ENCODE measurements at regions not wholly inside any gene's neighbourhood (a gene's known extent, or its start where the extent isn't known, plus 50 kb on each side); places are given as distances from the start of the nearest gene placed in this dataset.
A peak's percentile ranks its signal among the peaks of the same experiment; 100 is the strongest.

- no peak overlapping the region for H3K4me3 Mint-ChIP-seq
- no peak for ATAC-seq
- H3K27me3 Mint-ChIP-seq, result peaks cover 23% of the 10 kb centered on the region
- no peak overlapping the region for H3K27ac Mint-ChIP-seq
- H3K4me1 Mint-ChIP-seq, result no peaks in the 10 kb centered on the region
- no peaks in the 10 kb centered on the region for H3K9me3 Mint-ChIP-seq
- no peaks in the 10 kb centered on the region for H3K36me3 Mint-ChIP-seq
These were observed 93.2 kb upstream of the ARL4C start for GRCh38 chr2:234590076-234590475.

- Mint-ChIP-seq H3K4me3 (no peak overlapping the region), H3K27me3 (peaks cover 31% of the 10 kb centered on the region), H3K9me3 (no peaks in the 10 kb centered on the region), H3K36me3 (no peaks in the 10 kb centered on the region), H3K27ac (no peak overlapping the region), H3K4me1 (peaks cover 1% of the 10 kb centered on the region)
- no peak for ATAC-seq
These were observed 91.2 kb upstream of the ARL4C start for GRCh38 chr2:234588054-234588430.

GRCh38 chr2:234587341-234588053 lies 90.6 kb upstream of the ARL4C start:
- ATAC-seq, result no peak
- peaks cover 7% of the 10 kb centered on the region for H3K4me1 Mint-ChIP-seq
- no peaks in the 10 kb centered on the region for H3K36me3 Mint-ChIP-seq
- H3K27me3 Mint-ChIP-seq, result peaks cover 31% of the 10 kb centered on the region
- H3K9me3 Mint-ChIP-seq, result no peaks in the 10 kb centered on the region
- no peak overlapping the region for H3K27ac Mint-ChIP-seq
- H3K4me3 Mint-ChIP-seq, result no peak overlapping the region

- Mint-ChIP-seq H3K27ac (no peak overlapping the region), H3K4me1 (peaks cover 17% of the 10 kb centered on the region), H3K27me3 (peaks cover 18% of the 10 kb centered on the region), H3K4me3 (no peak overlapping the region), H3K9me3 (no peaks in the 10 kb centered on the region), H3K36me3 (no peaks in the 10 kb centered on the region)
- no peak for ATAC-seq
These were observed 86.5 kb upstream of the ARL4C start for GRCh38 chr2:234583331-234583730.

- no peak overlapping the region for H3K27ac Mint-ChIP-seq
- H3K36me3 Mint-ChIP-seq, result no peaks in the 10 kb centered on the region
- H3K4me1 Mint-ChIP-seq, result peaks cover 24% of the 10 kb centered on the region
- no peak overlapping the region for H3K4me3 Mint-ChIP-seq
- no peak for ATAC-seq
- no peaks in the 10 kb centered on the region for H3K9me3 Mint-ChIP-seq
- peaks cover 11% of the 10 kb centered on the region for H3K27me3 Mint-ChIP-seq
These were observed 83.8 kb upstream of the ARL4C start for GRCh38 chr2:234580686-234581085.

GRCh38 chr2:234579231-234579962 lies 82.5 kb upstream of the ARL4C start:
- peak overlapping the region; percentile 6 for H3K27ac Mint-ChIP-seq
- peaks cover 28% of the 10 kb centered on the region for H3K4me1 Mint-ChIP-seq
- no peak overlapping the region for H3K4me3 Mint-ChIP-seq
- peak; percentile 66 for ATAC-seq
- no peaks in the 10 kb centered on the region for H3K36me3 Mint-ChIP-seq
- peaks cover 3% of the 10 kb centered on the region for H3K27me3 Mint-ChIP-seq
- no peaks in the 10 kb centered on the region for H3K9me3 Mint-ChIP-seq

GRCh38 chr2:234578389-234578788 lies 81.5 kb upstream of the ARL4C start:
- Mint-ChIP-seq H3K9me3 (no peaks in the 10 kb centered on the region), H3K4me3 (no peak overlapping the region), H3K36me3 (no peaks in the 10 kb centered on the region), H3K27ac (no peak overlapping the region), H3K4me1 (peaks cover 33% of the 10 kb centered on the region), H3K27me3 (no peaks in the 10 kb centered on the region)
- no peak for ATAC-seq

GRCh38 chr2:234577191-234577590 lies 80.3 kb upstream of the ARL4C start:
- ATAC-seq, result peak; percentile 44
- no peak overlapping the region for H3K4me3 Mint-ChIP-seq

GRCh38 chr2:234571620-234572407 lies 74.9 kb upstream of the ARL4C start:
- H3K4me1 Mint-ChIP-seq, result peaks cover 66% of the 10 kb centered on the region
- peak; percentile 97 for ATAC-seq
- peak overlapping the region; percentile 81 for H3K27ac Mint-ChIP-seq
- H3K9me3 Mint-ChIP-seq, result no peaks in the 10 kb centered on the region
- H3K27me3 Mint-ChIP-seq, result no peaks in the 10 kb centered on the region
- H3K36me3 Mint-ChIP-seq, result no peaks in the 10 kb centered on the region
- peak overlapping the region; percentile 39 for H3K4me3 Mint-ChIP-seq

More at GRCh38 chr2:234577191-234577590, 80.3 kb upstream of the ARL4C start:
- Mint-ChIP-seq H3K9me3 (no peaks in the 10 kb centered on the region), H3K27ac (peak overlapping the region; percentile 7), H3K36me3 (no peaks in the 10 kb centered on the region), H3K4me1 (peaks cover 35% of the 10 kb centered on the region), H3K27me3 (no peaks in the 10 kb centered on the region)

GRCh38 chr2:234570476-234570875 lies 73.6 kb upstream of the ARL4C start:
- peak overlapping the region; percentile 81 for H3K27ac Mint-ChIP-seq
- H3K4me1 Mint-ChIP-seq, result peaks cover 74% of the 10 kb centered on the region

GRCh38 chr2:234569776-234570430 lies 73.0 kb upstream of the ARL4C start:
- Mint-ChIP-seq H3K4me1 (peaks cover 80% of the 10 kb centered on the region), H3K9me3 (no peaks in the 10 kb centered on the region), H3K27ac (peak overlapping the region; percentile 81), H3K4me3 (no peak overlapping the region), H3K36me3 (no peaks in the 10 kb centered on the region), H3K27me3 (no peaks in the 10 kb centered on the region)
- ATAC-seq, result no peak

More at GRCh38 chr2:234570476-234570875, 73.6 kb upstream of the ARL4C start:
- H3K4me3 Mint-ChIP-seq, result no peak overlapping the region
- no peaks in the 10 kb centered on the region for H3K36me3 Mint-ChIP-seq
- no peaks in the 10 kb centered on the region for H3K9me3 Mint-ChIP-seq
- H3K27me3 Mint-ChIP-seq, result no peaks in the 10 kb centered on the region
- ATAC-seq, result no peak

- peaks cover 1% of the 10 kb centered on the region for H3K9me3 Mint-ChIP-seq
- peaks cover 61% of the 10 kb centered on the region for H3K4me1 Mint-ChIP-seq
- H3K36me3 Mint-ChIP-seq, result no peaks in the 10 kb centered on the region
- H3K27ac Mint-ChIP-seq, result peak overlapping the region; percentile 97
- no peak overlapping the region for H3K4me3 Mint-ChIP-seq
- no peaks in the 10 kb centered on the region for H3K27me3 Mint-ChIP-seq
- ATAC-seq, result no peak
These were observed 69.7 kb upstream of the ARL4C start for GRCh38 chr2:234566622-234567021.

GRCh38 chr2:234565842-234566619 lies 69.2 kb upstream of the ARL4C start:
- Mint-ChIP-seq H3K27me3 (no peaks in the 10 kb centered on the region), H3K27ac (peak overlapping the region; percentile 97), H3K4me1 (peaks cover 55% of the 10 kb centered on the region), H3K36me3 (no peaks in the 10 kb centered on the region), H3K9me3 (peaks cover 4% of the 10 kb centered on the region), H3K4me3 (no peak overlapping the region)
- ATAC-seq, result no peak

GRCh38 chr2:234565201-234565600 lies 68.3 kb upstream of the ARL4C start:
- Mint-ChIP-seq H3K27me3 (peaks cover 4% of the 10 kb centered on the region), H3K4me1 (peaks cover 46% of the 10 kb centered on the region), H3K9me3 (peaks cover 4% of the 10 kb centered on the region), H3K36me3 (no peaks in the 10 kb centered on the region), H3K4me3 (peak overlapping the region; percentile 41), H3K27ac (peak overlapping the region; percentile 97)
- ATAC-seq, result peak; percentile 96
